Activated CD4-positive, alpha-beta T cell treated with anti-CD3 and anti-CD28 coated beads, Interleukin-2, amount 10 ng/mL, durations not matched to agents 7 days and 5 days (primary cell): ENCODE measurements at regions not wholly inside any gene's neighbourhood (a gene's known extent, or its start where the extent isn't known, plus 50 kb on each side); places are given as distances from the start of the nearest gene placed in this dataset.
A peak's percentile ranks its signal among the peaks of the same experiment; 100 is the strongest.
"Not testable (repeated sequence)": the region's sequence is repeated elsewhere in the genome, so short reads cannot be mapped to it uniquely, and the experiment has no call there.

Source experiments
- CTCF ChIA-PET: fragments of 350-600 bp; sonication (Branson Sonifier 250); formaldehyde crosslinking; loops from one replicate; lab custom pipeline; 2021; ENCODE audit warnings: antibody characterized with exemption; lab: Charles Lee
- POLR2A ChIA-PET: fragments of 350-600 bp; sonication (Branson Sonifier 250); formaldehyde crosslinking; loops from one replicate; lab custom pipeline; 2021; ENCODE audit warnings: antibody characterized with exemption; lab: Charles Lee
- DNase-seq: peaks from one replicate; pipeline ENCODE4 v3.0.0-alpha.2; 2020
- H3K27ac Mint-ChIP-seq: one replicate; pipeline ENCODE4 v1.8.0; 2021; ENCODE audit warnings: mild to moderate bottlenecking, moderate library complexity, mixed read lengths
- H3K27me3 Mint-ChIP-seq: one replicate; pipeline ENCODE4 v1.8.0; 2021; ENCODE audit warnings: mixed read lengths
- H3K36me3 Mint-ChIP-seq: one replicate; pipeline ENCODE4 v1.8.0; 2021; ENCODE audit warnings: low read depth, mixed read lengths
- H3K4me1 Mint-ChIP-seq: one replicate; pipeline ENCODE4 v1.8.0; 2021; ENCODE audit warnings: mixed read lengths
- H3K4me3 Mint-ChIP-seq: one replicate; pipeline ENCODE4 v1.8.0; 2021; ENCODE audit warnings: mild to moderate bottlenecking, moderate library complexity, mixed read lengths
- H3K9me3 Mint-ChIP-seq: one replicate; pipeline ENCODE4 v1.8.0; 2021; ENCODE audit warnings: mixed read lengths

DNA sequence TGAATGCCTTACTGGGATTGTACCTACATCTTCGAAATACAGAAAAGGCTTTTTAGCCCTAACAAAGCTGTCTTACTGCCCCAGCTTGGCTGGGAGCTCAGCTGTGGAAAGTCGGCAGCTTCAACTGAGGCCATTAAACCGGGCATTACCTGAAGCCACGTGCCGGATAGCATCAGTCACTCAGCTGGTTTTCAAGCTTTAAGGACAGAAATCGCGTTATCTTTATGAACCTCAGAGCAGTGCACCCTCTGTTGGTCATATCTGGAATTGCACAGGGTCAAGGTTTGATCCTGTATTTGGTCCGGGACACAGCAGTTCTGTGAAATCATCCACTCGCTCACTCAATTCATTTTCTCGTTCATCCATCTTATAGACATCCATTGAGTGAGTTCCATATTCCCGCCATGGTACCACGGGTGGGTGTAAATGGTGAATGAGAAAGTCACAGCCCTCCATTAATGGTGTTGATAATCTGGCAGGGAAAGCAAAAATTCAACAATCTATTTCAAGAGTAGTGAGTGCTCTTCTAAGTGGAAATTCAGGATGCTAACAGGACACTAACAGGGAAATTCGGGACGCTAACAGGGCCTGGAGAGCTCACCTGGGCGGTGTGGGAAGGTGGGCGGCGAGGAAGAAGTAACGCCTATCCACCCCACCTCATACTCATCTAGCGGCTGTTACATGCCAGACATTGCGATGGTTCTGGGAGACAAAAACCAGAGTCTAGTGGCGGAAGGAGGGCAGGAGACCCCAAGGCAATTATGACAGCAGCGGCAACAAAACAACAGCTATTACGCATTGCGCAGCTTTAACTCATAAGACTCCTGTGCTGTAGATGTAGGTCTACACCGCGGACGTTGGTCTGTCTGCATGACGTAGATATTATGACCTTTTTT is 60.6 kb upstream of the TCL1A start:
- DNase-seq: peak; percentile 63
- POLR2A ChIA-PET: no interaction called here
- Mint-ChIP-seq H3K4me3 (no peak overlapping the region), H3K27ac (no peak overlapping the region), H3K36me3 (no peaks in the 10 kb centered on the region), H3K27me3 (no peaks in the 10 kb centered on the region), H3K9me3 (no peaks in the 10 kb centered on the region), H3K4me1 (no peaks in the 10 kb centered on the region)
- CTCF ChIA-PET: interaction anchor here (0.5 to 1.1 kb wide), 6 partner anchors 19 to 315 kb away, joined by 3 to 5 read pairs (median 3); no protein-coding TSS in a partner anchor

DNA sequence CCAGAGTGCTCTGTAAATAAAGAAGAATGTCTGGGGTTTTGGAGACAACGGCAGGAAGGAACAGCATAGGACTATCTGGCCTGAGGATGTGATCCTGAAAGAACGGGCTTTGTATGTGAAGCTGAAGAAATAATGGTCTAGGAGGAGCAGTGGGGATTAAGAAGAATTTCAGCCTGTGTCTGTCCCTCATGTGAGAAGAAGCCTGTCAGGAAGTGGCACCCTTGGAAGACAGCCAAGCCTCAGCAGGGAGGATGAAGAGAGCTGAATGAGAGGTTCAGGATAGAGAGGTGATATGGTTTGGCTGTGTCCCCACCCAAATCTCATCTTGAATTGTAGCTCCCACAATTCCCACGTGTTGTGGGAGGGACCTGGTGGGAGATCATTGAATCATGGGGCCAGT is 56.9 kb upstream of the TCL1A start:
- H3K4me1 Mint-ChIP-seq: no peaks in the 10 kb centered on the region
- CTCF ChIA-PET: interaction anchor here (0.6 kb wide), 1 partner anchor 527 kb away, joined by 3 read pairs; no protein-coding TSS in a partner anchor

DNA sequence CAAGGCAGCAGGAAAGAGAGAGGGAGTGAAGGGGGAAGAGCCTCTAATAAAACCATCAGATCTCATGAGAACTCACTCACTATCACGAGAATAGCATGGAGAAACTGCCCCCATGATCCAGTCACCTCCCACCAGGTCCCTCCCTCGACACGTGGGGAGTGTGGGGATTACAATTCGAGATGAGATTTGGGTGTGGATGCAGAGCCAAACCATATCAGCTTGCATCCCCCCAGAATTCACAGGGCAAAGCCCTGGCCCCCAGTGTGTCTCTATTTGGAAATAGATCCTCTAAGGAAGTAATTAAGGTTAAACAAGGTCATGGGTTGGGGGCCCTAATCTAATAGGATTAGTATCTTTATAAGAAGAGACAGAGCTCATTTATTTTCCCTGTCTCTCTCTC is 56.1 kb upstream of the TCL1A start:
- Mint-ChIP-seq H3K27me3 (no peaks in the 10 kb centered on the region), H3K36me3 (no peaks in the 10 kb centered on the region), H3K27ac (no peak overlapping the region), H3K9me3 (no peaks in the 10 kb centered on the region), H3K4me1 (no peaks in the 10 kb centered on the region), H3K4me3 (no peak overlapping the region)
- ChIA-PET CTCF (interaction anchor here (1.7 kb wide), 1 partner anchor 10 kb away, joined by 3 read pairs; no protein-coding TSS in a partner anchor), POLR2A (no interaction called here)
- DNase-seq: no peak

More for the DNA sequence above, 56.9 kb upstream of the TCL1A start:
- DNase-seq: no peak
- no peak overlapping the region for H3K4me3 Mint-ChIP-seq
- H3K27me3 Mint-ChIP-seq: no peaks in the 10 kb centered on the region
- H3K9me3 Mint-ChIP-seq: no peaks in the 10 kb centered on the region
- H3K27ac Mint-ChIP-seq: no peak overlapping the region
- H3K36me3 Mint-ChIP-seq: no peaks in the 10 kb centered on the region
- POLR2A ChIA-PET: no interaction called here

DNA sequence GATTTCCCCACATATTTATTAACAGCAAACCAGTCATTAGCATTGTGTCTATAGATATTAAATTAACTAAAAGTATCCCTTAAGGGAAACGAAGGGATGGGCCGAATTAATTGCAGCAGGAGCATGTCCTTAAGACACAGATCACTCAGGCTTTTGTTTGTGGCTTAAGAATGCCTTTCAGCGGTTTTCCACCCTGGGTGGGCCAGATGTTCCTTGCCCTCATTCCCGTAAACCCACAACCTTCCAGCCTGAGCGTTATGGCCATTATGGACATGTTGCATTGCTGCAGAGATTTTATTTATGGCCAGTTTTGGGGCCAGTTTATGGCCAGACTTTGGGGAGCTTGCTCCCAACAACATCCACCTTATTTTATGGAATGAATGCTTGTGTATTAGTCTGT is 55.5 kb upstream of the TCL1A start:
- H3K27ac Mint-ChIP-seq, DNase-seq, POLR2A ChIA-PET, H3K9me3 Mint-ChIP-seq, H3K27me3 Mint-ChIP-seq, H3K4me3 Mint-ChIP-seq, H3K4me1 Mint-ChIP-seq, H3K36me3 Mint-ChIP-seq: not testable (repeated sequence)
- CTCF ChIA-PET: interaction anchor here (1.7 kb wide), 1 partner anchor 9 kb away, joined by 3 read pairs; no protein-coding TSS in a partner anchor

DNA sequence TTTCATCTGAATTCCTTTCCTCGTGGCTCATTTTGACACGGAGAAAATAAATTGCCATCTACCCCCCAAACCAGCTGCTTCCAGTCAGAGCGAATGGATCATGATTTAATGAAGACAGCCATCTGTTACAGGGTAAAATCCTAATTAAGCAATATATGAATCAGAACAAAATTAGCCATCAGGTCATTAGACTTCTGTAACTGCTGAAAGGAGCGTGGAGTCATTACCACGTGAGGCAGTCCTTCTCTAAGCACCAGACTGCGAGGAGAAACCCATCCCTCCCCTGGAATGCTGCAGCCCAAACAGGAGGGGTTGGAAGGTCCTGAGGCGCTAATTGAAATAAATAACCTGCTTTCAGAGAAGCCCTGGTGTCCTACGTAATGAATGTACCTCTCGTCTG is 51.1 kb upstream of the TCL1A start:
- Mint-ChIP-seq H3K27ac (no peak overlapping the region), H3K4me1 (no peaks in the 10 kb centered on the region), H3K4me3 (no peak overlapping the region), H3K9me3 (no peaks in the 10 kb centered on the region), H3K27me3 (peaks cover 4% of the 10 kb centered on the region), H3K36me3 (no peaks in the 10 kb centered on the region)
- ChIA-PET POLR2A (no interaction called here), CTCF (no interaction called here)
- DNase-seq: no peak

DNA sequence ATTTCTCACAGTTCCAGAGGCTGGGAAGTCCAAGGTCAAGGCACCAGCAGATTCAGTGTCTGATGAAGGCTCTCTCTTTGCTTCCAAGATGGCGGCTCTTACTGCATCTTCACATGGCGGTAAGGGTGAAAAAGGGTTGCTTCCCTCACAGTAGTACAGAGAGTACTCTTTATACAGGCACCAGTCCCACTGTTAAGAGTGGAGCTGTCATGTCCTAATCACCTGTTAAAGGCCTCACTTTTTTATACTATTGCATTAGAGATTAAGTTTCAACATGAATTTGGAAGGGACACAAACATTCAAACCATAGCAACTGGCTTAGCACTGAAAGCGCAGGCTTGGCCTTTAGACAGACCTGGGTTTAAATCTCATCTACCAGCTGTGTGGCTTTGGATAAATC is 50.0 kb upstream of the TCL1A start:
- CTCF ChIA-PET: no interaction called here
- no peak overlapping the region for H3K4me3 Mint-ChIP-seq
- no peaks in the 10 kb centered on the region for H3K36me3 Mint-ChIP-seq
- POLR2A ChIA-PET: no interaction called here
- H3K4me1 Mint-ChIP-seq: no peaks in the 10 kb centered on the region
- H3K9me3 Mint-ChIP-seq: no peaks in the 10 kb centered on the region
- H3K27ac Mint-ChIP-seq: no peak overlapping the region
- DNase-seq: no peak
- peaks cover 7% of the 10 kb centered on the region for H3K27me3 Mint-ChIP-seq
